ENCODE measurements at regions not wholly inside any gene's neighbourhood (a gene's known extent, or its start where the extent isn't known, plus 50 kb on each side); places are given as distances from the start of the nearest gene placed in this dataset.
"Not testable (repeated sequence)": the region's sequence is repeated elsewhere in the genome, so short reads cannot be mapped to it uniquely, and the experiment has no call there.

DNA sequence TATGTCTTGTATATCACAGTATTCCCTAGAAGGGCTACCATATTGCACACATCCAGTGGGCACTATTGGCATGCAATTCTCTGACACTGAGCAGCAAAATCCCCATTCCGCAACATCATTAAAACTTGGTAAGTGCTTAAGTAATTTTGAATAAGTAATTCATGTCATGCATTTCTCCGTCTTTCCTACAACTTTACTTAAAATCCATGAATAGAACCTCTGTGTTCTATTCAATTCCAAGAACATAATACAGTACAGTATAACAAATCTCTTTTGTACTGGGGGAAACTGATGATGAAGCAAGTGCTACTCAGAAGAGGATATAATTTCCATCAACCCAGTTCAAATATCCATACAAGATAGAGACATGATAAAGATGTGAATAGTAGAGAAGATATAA lies 80.9 kb upstream of the SEMA3C start:
- DNase-seq (ENCODE audit: low spot score) = no peak
- Mint-ChIP-seq H3K36me3 (peaks cover 6% of the 10 kb centered on the region), H3K27me3 (no peaks in the 10 kb centered on the region), H3K27ac (no peak overlapping the region), H3K4me1 (ENCODE audit: low read depth in 2 of 2) (no peaks in the 10 kb centered on the region), H3K9me3 (peaks cover 4% of the 10 kb centered on the region), H3K4me3 (no peak overlapping the region)
- no peak for ATAC-seq

DNA sequence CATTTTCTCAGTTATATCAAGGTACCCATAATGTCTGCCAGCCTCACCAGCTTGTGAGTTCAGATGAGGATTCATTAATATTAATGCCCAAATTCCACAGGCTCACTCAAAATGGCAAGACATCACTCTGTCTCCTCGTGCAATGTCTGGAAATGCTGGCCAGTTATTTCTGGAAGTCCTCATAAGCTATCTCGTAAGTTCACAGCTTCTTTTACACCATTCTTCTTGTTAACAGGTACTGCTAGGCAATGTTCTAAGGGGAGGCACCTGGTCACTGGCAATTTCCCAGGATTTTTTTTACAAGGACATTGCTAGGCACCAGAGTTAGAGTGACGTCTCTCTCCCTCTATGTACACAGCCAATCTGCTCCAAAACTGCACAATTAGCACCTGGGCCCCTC lies 80.2 kb upstream of the SEMA3C start:
- Mint-ChIP-seq H3K27ac (no peak overlapping the region), H3K9me3 (peaks cover 4% of the 10 kb centered on the region), H3K4me3 (no peak overlapping the region), H3K36me3 (peaks cover 6% of the 10 kb centered on the region), H3K4me1 (ENCODE audit: low read depth in 2 of 2) (no peaks in the 10 kb centered on the region), H3K27me3 (no peaks in the 10 kb centered on the region)
- ATAC-seq (no peak), DNase-seq (ENCODE audit: low spot score) (no peak)

DNA sequence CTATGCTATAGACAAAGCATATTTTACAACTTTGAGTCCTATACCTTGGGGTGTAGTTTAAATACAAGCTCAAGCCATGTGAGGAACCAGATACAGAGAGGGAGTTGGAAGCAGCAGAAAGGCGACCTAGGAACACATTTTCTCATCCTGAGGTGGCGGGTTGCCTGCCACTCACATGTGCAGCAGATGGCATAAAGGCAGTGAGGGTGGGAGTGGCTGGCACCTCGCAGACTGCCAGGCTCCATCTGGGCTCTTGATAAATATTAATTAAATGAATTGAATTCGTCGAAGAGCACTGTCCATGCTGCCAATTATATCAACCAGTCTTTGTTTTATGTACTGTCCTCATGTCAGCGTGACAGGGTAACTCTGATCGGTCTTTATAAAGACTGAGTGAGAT lies 79.0 kb upstream of the SEMA3C start:
- Mint-ChIP-seq H3K9me3 (peaks cover 4% of the 10 kb centered on the region), H3K27me3 (no peaks in the 10 kb centered on the region), H3K4me3 (no peak overlapping the region), H3K27ac (no peak overlapping the region), H3K36me3 (peaks cover 6% of the 10 kb centered on the region), H3K4me1 (ENCODE audit: low read depth in 2 of 2) (no peaks in the 10 kb centered on the region)
- ATAC-seq (no peak), DNase-seq (ENCODE audit: low spot score) (no peak)

DNA sequence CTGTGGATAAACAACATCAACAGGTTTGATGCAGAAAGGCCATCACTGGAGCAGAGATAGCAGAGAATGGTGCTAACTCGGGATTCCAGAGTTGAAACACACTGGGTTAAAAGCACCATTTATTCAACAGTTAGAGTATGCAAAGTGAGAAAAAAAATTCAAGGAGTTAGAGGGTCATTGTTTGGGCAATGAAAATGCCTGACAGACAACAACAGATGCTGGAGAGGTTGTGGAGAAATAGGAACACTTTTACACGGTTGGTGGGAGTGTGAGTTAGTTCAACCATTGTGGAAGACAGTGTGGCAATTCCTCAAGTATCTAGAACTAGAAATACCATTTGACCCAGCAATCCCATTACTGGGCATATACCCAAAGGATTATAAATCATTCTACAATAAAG lies 77.4 kb upstream of the SEMA3C start:
- not testable (repeated sequence) for H3K27me3 Mint-ChIP-seq

DNA sequence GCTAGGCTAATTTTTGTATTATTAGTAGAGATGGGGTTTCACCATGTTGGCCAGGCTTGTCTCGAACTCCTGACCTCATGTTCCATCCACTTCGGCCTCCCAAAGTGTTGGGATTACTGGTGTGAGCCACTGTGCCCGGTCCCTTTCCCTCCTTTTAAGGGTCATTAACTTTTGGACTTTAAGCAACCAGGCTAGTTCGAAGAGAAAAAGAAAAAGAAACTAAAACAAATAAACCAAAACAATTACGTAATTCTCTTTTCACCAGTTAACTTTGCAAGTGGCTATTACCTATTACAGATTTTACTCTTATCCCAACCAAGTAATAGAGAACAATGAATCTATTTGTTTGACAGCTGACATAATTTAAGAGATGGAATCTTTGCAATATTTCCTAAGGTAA lies 72.8 kb upstream of the SEMA3C start:
- no peak overlapping the region for H3K4me3 Mint-ChIP-seq
- ATAC-seq = no peak

More for the DNA sequence above, 77.4 kb upstream of the SEMA3C start:
- DNase-seq (ENCODE audit: low spot score); H3K4me1 Mint-ChIP-seq (ENCODE audit: low read depth in 2 of 2); H3K36me3 Mint-ChIP-seq; ATAC-seq; H3K4me3 Mint-ChIP-seq; H3K27ac Mint-ChIP-seq; H3K9me3 Mint-ChIP-seq: not testable (repeated sequence)

DNA sequence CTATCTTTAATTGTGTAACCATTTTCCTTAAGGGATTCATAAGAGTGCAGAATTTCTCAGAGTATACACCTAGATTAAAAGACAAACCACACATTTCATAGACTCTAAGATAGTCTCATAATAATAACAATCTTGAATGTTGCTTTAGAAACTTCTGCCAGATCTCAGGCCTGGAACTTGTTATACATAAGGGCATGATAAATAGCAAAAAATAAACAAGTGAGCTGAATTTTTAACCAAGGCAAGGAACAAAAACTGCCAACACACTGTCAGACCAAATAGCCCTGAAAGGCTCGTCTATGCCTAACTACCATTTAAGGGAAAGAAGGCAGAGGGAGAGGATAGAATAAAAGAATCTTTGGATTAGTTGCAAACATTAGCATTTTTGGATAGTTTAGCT lies 65.8 kb upstream of the SEMA3C start:
- Mint-ChIP-seq H3K27ac (no peak overlapping the region), H3K36me3 (no peaks in the 10 kb centered on the region), H3K9me3 (no peaks in the 10 kb centered on the region), H3K4me3 (no peak overlapping the region), H3K27me3 (no peaks in the 10 kb centered on the region), H3K4me1 (ENCODE audit: low read depth in 2 of 2) (no peaks in the 10 kb centered on the region)
- ATAC-seq (no peak), DNase-seq (ENCODE audit: low spot score) (no peak)

More for the DNA sequence above, 72.8 kb upstream of the SEMA3C start:
- DNase-seq (ENCODE audit: low spot score) = no peak
- Mint-ChIP-seq H3K27me3 (no peaks in the 10 kb centered on the region), H3K4me1 (ENCODE audit: low read depth in 2 of 2) (no peaks in the 10 kb centered on the region), H3K27ac (no peak overlapping the region), H3K36me3 (peaks cover 6% of the 10 kb centered on the region), H3K9me3 (peaks cover 4% of the 10 kb centered on the region)

DNA sequence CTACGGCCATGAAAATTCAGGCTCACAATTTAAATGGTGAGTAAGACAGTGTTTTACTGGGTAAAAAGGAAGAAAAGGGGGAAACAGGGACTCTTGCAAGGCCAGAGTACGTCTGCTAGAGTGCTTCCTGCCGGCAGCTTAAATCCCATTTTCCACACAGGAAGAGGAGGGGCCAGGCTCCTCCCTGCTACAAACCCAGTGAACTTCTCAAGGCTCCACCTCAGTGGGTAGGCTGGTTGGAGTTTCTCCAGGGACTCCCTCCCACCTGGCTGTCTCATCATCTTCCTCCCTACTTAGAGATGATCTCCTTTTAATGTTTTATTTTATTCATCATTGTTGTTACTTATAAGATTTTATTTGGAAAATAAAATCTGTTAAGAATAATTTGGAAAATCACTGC lies 62.6 kb upstream of the SEMA3C start:
- Mint-ChIP-seq H3K4me1 (ENCODE audit: low read depth in 2 of 2) (no peaks in the 10 kb centered on the region), H3K9me3 (peaks cover 2% of the 10 kb centered on the region), H3K27me3 (no peaks in the 10 kb centered on the region), H3K36me3 (no peaks in the 10 kb centered on the region), H3K27ac (no peak overlapping the region), H3K4me3 (no peak overlapping the region)
- ATAC-seq = no peak
- DNase-seq (ENCODE audit: low spot score) = no peak

DNA sequence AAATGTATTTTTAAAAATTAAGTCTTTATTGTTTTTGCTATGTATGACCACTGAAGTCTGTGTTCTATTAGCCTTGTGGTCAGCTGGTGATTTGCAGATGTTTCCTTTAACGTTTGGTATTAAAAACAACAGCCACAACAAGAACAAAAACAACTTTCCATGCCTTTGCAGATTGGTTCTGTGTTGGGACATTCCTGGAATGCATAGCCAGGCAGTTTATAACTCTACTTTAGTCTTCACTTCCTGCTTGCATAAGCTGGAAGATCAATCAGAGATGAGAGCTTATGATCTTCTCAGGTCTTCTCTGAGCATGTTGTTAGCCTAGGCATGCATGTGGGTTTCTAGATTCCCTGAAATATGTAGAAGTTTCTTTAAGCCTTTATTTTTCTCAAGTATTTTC lies 58.9 kb upstream of the SEMA3C start:
- no peaks in the 10 kb centered on the region for H3K4me1 Mint-ChIP-seq (ENCODE audit: low read depth in 2 of 2)
- H3K36me3 Mint-ChIP-seq = no peaks in the 10 kb centered on the region
- no peaks in the 10 kb centered on the region for H3K27me3 Mint-ChIP-seq
- DNase-seq (ENCODE audit: low spot score) (no peak), ATAC-seq (no peak)
- H3K27ac Mint-ChIP-seq = no peak overlapping the region
- H3K4me3 Mint-ChIP-seq = no peak overlapping the region
- peaks cover 2% of the 10 kb centered on the region for H3K9me3 Mint-ChIP-seq

DNA sequence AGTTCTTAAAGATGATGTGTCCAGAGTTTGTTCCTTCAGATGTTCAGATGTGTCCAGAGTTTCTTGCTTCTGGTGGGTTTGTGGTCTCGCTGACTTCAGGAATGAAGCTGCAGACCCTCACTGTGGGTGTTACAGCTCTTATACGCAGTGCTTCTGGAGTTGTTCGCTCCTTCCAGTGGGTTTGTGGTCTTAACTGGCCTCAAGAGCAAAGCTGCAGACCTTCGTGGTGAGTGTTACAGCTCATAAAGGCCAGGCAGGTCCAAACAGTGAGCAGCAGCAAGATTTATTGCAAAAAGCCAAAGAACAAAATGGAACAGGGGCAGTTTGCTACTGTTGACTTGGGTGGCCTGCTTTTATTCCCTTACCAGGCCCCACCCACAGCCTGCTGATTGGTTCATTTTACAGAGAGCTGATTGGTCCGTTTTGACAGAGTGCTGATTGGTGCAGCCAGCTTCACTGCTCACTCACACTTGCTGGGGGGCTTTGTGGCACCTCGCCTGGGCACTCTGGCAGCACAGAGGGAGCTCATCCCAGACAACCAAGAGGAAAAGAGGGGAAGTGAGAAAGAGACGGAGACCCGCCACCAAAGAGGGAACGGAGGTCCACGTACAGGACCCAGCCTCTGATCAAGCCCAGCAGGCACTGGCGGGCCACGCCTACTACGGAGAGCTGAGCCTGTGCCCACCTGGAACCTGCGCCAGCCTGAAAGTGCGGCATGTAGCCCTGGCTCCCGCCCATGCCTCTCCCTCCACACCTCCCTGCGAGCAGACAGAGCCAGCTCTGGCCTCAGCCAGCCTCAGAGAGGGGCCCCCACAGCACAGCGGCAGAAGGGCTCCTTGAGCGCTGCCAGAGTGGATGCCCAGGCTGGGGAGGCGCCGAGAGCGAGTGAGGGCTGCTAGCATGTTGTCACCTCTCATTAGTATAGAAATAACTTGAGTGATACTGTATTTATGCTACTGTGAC lies 55.8 kb upstream of the SEMA3C start:
- H3K27me3 Mint-ChIP-seq = no peaks in the 10 kb centered on the region
- H3K4me3 Mint-ChIP-seq = no peak overlapping the region
- no peaks in the 10 kb centered on the region for H3K4me1 Mint-ChIP-seq (ENCODE audit: low read depth in 2 of 2)
- no peaks in the 10 kb centered on the region for H3K36me3 Mint-ChIP-seq
- no peak for ATAC-seq
- peaks cover 2% of the 10 kb centered on the region for H3K9me3 Mint-ChIP-seq
- no peak for DNase-seq (ENCODE audit: low spot score)
- H3K27ac Mint-ChIP-seq = no peak overlapping the region

DNA sequence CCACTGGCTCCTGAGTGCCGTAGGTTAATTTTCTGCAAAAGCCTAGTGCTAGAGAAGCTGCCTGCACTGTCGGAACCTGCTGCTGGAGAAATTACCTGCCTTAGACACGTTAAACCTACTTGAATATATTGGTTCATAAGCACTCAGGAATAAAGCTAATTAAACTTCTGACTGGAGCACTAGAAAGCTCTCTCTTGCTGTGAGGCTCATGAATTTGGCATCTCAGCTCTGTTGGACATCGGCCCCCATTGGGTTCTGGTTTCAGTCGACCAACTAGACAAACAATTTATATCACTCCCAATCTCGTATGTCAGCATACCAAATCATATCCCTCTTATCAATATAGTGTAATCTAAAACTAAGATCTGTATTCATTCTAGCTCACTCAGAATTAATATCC lies 52.4 kb upstream of the SEMA3C start:
- H3K27ac Mint-ChIP-seq = no peak overlapping the region
- no peak for ATAC-seq

More for the DNA sequence above, 52.4 kb upstream of the SEMA3C start:
- DNase-seq (ENCODE audit: low spot score) = no peak
- Mint-ChIP-seq H3K9me3 (peaks cover 4% of the 10 kb centered on the region), H3K36me3 (no peaks in the 10 kb centered on the region), H3K4me1 (ENCODE audit: low read depth in 2 of 2) (no peaks in the 10 kb centered on the region), H3K27me3 (no peaks in the 10 kb centered on the region), H3K4me3 (no peak overlapping the region)
